ENCODE measurements at regions not wholly inside any gene's neighbourhood (a gene's known extent, or its start where the extent isn't known, plus 50 kb on each side); places are given as distances from the start of the nearest gene placed in this dataset.

- no peak for TF ChIP-seq ZFX (IDR thresholded peaks at IDR 0.05; ENCODE audit: borderline replicate concordance)
- TF ChIP-seq, protein P1, sequence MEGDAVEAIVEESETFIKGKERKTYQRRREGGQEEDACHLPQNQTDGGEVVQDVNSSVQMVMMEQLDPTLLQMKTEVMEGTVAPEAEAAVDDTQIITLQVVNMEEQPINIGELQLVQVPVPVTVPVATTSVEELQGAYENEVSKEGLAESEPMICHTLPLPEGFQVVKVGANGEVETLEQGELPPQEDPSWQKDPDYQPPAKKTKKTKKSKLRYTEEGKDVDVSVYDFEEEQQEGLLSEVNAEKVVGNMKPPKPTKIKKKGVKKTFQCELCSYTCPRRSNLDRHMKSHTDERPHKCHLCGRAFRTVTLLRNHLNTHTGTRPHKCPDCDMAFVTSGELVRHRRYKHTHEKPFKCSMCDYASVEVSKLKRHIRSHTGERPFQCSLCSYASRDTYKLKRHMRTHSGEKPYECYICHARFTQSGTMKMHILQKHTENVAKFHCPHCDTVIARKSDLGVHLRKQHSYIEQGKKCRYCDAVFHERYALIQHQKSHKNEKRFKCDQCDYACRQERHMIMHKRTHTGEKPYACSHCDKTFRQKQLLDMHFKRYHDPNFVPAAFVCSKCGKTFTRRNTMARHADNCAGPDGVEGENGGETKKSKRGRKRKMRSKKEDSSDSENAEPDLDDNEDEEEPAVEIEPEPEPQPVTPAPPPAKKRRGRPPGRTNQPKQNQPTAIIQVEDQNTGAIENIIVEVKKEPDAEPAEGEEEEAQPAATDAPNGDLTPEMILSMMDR (IDR thresholded peaks at IDR 0.05): no peak
Observed at GRCh38 chr3:106018102-106018501, 149.3 kb upstream of the CBLB start.

All from 22Rv1 (cell line).